SK-N-SH treated with all-trans-retinoic acid at 6 μM for 48 hours (cell line): ENCODE measurements at regions not wholly inside any gene's neighbourhood (a gene's known extent, or its start where the extent isn't known, plus 50 kb on each side); places are given as distances from the start of the nearest gene placed in this dataset.

Source experiments
- ATAC-seq: fragments of 200-7000 bp; cut with Tn5 transposase; 3 replicates; pipeline ENCODE4 v1.9.1; 2020; ENCODE audit warnings: mild to moderate bottlenecking, moderate library complexity
- ARNTL ChIP-seq: fragments of 450-650 bp; formaldehyde crosslinking; IDR thresholded peaks from 2 replicates; pipeline ENCODE4 v1.5.0; 2020; ENCODE audit warnings: low read depth, mild to moderate bottlenecking, moderate library complexity, borderline replicate concordance
- BACH2 ChIP-seq: fragments of 250-450 bp; sonication (Bioruptor Pico); IDR thresholded peaks from 2 replicates; pipeline ENCODE4 v1.9.0; 2021; ENCODE audit warnings: mild to moderate bottlenecking, borderline replicate concordance
- CSDC2 ChIP-seq: fragments of 250-450 bp; sonication (Bioruptor Pico); IDR thresholded peaks from 2 replicates; pipeline ENCODE4 v1.5.0; 2020; ENCODE audit warnings: mild to moderate bottlenecking, moderate library complexity
- CSRNP3 ChIP-seq: fragments of 250-450 bp; sonication (Bioruptor Pico); IDR thresholded peaks from 2 replicates; pipeline ENCODE4 v1.5.1; 2021; ENCODE audit warnings: mild to moderate bottlenecking, moderate library complexity
- ESRRG ChIP-seq: fragments of 250-450 bp; sonication (Bioruptor Pico); IDR thresholded peaks from 2 replicates; pipeline ENCODE4 v1.6.1; 2021; ENCODE audit warnings: mild to moderate bottlenecking
- GLIS3 ChIP-seq: fragments of 250-450 bp; sonication (Bioruptor Pico); IDR thresholded peaks from 2 replicates; pipeline ENCODE4 v1.5.0; 2020; ENCODE audit warnings: mild to moderate bottlenecking, moderate library complexity
- ISL1 ChIP-seq: fragments of 250-450 bp; sonication (Bioruptor Pico); IDR thresholded peaks from 2 replicates; pipeline ENCODE4 v2.1.2; 2022; ENCODE audit warnings: mild to moderate bottlenecking, moderate library complexity
- OSR1 ChIP-seq: fragments of 250-450 bp; sonication (Bioruptor Pico); IDR thresholded peaks from 2 replicates; pipeline ENCODE4 v1.8.0; 2022; ENCODE audit warnings: moderate library complexity, mild to moderate bottlenecking, inconsistent platforms
- PATZ1 ChIP-seq: fragments of 250-450 bp; sonication (Bioruptor Pico); IDR thresholded peaks from 2 replicates; pipeline ENCODE4 v1.8.0; 2020; ENCODE audit warnings: mild to moderate bottlenecking, moderate library complexity, borderline replicate concordance
- PPARA ChIP-seq: fragments of 250-450 bp; sonication (Bioruptor Pico); IDR thresholded peaks from 2 replicates; pipeline ENCODE4 v1.5.0; 2020; ENCODE audit warnings: mild to moderate bottlenecking, borderline replicate concordance
- RARB ChIP-seq: fragments of 250-450 bp; sonication (Bioruptor Pico); IDR thresholded peaks from 2 replicates; pipeline ENCODE4 v1.8.0; 2021; ENCODE audit warnings: mild to moderate bottlenecking, moderate library complexity
- SNAI2 ChIP-seq: fragments of 250-450 bp; sonication (Bioruptor Pico); IDR thresholded peaks from 2 replicates; pipeline ENCODE4 v1.5.0; 2020; ENCODE audit warnings: mild to moderate bottlenecking, moderate library complexity
- TCF4 ChIP-seq: fragments of 250-450 bp; sonication (Bioruptor Pico); IDR thresholded peaks from 2 replicates; pipeline ENCODE4 v1.8.0; 2021; ENCODE audit warnings: mild to moderate bottlenecking, moderate library complexity, borderline replicate concordance
- TOX ChIP-seq: fragments of 250-450 bp; sonication (Bioruptor Pico); IDR thresholded peaks from 2 replicates; pipeline ENCODE4 v1.8.0; 2021; ENCODE audit warnings: mild to moderate bottlenecking, moderate library complexity, borderline replicate concordance
- ZC3H10 ChIP-seq: fragments of 250-450 bp; sonication (Bioruptor Pico); IDR thresholded peaks from 2 replicates; pipeline ENCODE4 v1.5.1; 2021; ENCODE audit warnings: mild to moderate bottlenecking, moderate library complexity
- ZFP3 ChIP-seq: fragments of 250-450 bp; sonication (Bioruptor Pico); IDR thresholded peaks from 2 replicates; pipeline ENCODE4 v1.5.0; 2020; ENCODE audit warnings: mild to moderate bottlenecking, moderate library complexity
- ZFP30 ChIP-seq: fragments of 450-650 bp; formaldehyde crosslinking; IDR thresholded peaks from 2 replicates; pipeline ENCODE4 v1.5.0; 2022; ENCODE audit warnings: mild to moderate bottlenecking, moderate library complexity
- ZNF565 ChIP-seq: fragments of 450-650 bp; formaldehyde crosslinking; conservative IDR thresholded peaks from 2 replicates; pipeline ENCODE4 v1.5.0; 2020; ENCODE audit warnings: low read depth, mild to moderate bottlenecking, moderate library complexity
- ZNF70 ChIP-seq: fragments of 450-650 bp; formaldehyde crosslinking; IDR thresholded peaks from 2 replicates; pipeline ENCODE4 v1.5.0; 2020; ENCODE audit warnings: mild to moderate bottlenecking, moderate library complexity
- TF ChIP-seq, protein P1 (sequence below): fragments of 250-450 bp; sonication (Bioruptor Pico); IDR thresholded peaks from 2 replicates; pipeline ENCODE4 v1.5.0; 2020; ENCODE audit warnings: mild to moderate bottlenecking, moderate library complexity
- TF ChIP-seq, protein P2 (sequence below): fragments of 250-450 bp; sonication (Bioruptor Pico); IDR thresholded peaks from 2 replicates; pipeline ENCODE4 v1.8.0; 2021; ENCODE audit warnings: low read depth, mild to moderate bottlenecking, moderate library complexity, borderline replicate concordance
- TF ChIP-seq, protein P3 (sequence below): fragments of 250-450 bp; sonication (Bioruptor Pico); IDR thresholded peaks from 2 replicates; pipeline ENCODE4 v1.5.1; 2020; ENCODE audit warnings: low read depth, mild to moderate bottlenecking, moderate library complexity

DNA sequence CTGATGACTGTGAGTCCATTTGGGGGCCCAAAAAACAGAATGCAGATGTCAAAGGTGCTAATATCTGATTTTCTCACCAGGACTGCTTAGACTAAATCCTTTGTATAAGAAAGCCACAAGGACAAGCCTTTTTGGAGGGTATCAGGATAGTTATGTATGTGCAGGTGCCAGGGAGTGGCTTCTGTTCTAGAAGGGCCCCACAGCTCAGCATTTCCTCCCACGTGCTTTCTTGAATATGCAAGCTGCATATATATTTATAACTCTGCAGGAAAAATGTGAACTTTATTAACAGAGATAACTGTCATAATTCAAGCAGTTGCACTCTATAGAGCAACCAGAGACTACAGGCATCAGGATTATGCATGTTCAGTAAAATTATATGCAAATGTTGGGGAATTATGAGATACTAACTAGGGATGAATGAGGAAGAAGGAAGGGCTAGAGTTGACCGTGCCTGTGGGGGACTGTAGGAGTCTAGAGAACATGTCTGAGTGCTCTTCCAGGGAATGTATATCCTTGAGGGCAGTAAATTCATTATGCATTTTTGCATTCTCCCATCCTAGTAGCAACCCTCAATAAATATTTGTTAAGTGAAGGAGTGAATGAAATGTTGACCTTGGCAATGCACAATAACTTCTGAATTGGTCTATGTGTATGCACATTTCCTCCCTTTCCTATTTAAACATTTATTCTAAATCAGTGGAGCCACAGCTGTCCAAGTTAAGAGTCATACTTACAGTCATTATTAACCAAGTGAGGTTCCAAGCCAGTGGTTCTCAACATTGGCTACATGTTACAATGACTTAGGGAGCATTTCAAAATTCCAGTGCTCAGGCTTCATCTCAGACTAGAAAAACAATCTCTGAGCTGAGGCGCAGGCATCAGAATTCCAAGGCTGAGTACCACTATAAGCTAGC, 94.8 kb upstream of the ANKRD28 start:
- TF ChIP-seq ZNF70 (CRISPR knock-in tag) (no peak), GLIS3 (no peak), BACH2 (no peak), OSR1 (CRISPR knock-in tag) (no peak), ARNTL (no peak), ZNF565 (CRISPR knock-in tag) (no peak), ZC3H10 (CRISPR knock-in tag) (no peak), PPARA (CRISPR knock-in tag) (no peak), CSDC2 (CRISPR knock-in tag) (no peak), ZFP3 (CRISPR knock-in tag) (no peak), ZFP30 (CRISPR knock-in tag) (no peak), TOX (CRISPR knock-in tag) (no peak), TCF4 (CRISPR knock-in tag) (no peak), PATZ1 (CRISPR knock-in tag) (no peak)
- TF ChIP-seq, protein P1, sequence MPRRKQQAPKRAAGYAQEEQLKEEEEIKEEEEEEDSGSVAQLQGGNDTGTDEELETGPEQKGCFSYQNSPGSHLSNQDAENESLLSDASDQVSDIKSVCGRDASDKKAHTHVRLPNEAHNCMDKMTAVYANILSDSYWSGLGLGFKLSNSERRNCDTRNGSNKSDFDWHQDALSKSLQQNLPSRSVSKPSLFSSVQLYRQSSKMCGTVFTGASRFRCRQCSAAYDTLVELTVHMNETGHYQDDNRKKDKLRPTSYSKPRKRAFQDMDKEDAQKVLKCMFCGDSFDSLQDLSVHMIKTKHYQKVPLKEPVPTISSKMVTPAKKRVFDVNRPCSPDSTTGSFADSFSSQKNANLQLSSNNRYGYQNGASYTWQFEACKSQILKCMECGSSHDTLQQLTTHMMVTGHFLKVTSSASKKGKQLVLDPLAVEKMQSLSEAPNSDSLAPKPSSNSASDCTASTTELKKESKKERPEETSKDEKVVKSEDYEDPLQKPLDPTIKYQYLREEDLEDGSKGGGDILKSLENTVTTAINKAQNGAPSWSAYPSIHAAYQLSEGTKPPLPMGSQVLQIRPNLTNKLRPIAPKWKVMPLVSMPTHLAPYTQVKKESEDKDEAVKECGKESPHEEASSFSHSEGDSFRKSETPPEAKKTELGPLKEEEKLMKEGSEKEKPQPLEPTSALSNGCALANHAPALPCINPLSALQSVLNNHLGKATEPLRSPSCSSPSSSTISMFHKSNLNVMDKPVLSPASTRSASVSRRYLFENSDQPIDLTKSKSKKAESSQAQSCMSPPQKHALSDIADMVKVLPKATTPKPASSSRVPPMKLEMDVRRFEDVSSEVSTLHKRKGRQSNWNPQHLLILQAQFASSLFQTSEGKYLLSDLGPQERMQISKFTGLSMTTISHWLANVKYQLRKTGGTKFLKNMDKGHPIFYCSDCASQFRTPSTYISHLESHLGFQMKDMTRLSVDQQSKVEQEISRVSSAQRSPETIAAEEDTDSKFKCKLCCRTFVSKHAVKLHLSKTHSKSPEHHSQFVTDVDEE: no peak
- TF ChIP-seq, protein P2, sequence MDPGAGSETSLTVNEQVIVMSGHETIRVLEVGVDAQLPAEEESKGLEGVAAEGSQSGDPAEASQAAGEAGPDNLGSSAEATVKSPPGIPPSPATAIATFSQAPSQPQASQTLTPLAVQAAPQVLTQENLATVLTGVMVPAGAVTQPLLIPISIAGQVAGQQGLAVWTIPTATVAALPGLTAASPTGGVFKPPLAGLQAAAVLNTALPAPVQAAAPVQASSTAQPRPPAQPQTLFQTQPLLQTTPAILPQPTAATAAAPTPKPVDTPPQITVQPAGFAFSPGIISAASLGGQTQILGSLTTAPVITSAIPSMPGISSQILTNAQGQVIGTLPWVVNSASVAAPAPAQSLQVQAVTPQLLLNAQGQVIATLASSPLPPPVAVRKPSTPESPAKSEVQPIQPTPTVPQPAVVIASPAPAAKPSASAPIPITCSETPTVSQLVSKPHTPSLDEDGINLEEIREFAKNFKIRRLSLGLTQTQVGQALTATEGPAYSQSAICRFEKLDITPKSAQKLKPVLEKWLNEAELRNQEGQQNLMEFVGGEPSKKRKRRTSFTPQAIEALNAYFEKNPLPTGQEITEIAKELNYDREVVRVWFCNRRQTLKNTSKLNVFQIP (CRISPR knock-in tag): no peak
- no peak for ATAC-seq

- ATAC-seq: no peak
- no peak for TF ChIP-seq ZFP3 (CRISPR knock-in tag)
- TF ChIP-seq PPARA (CRISPR knock-in tag): no peak
- no peak for TF ChIP-seq ZFP30 (CRISPR knock-in tag)
- no peak for TF ChIP-seq ZNF70 (CRISPR knock-in tag)
- TF ChIP-seq, protein P2 (CRISPR knock-in tag): no peak
- no peak for TF ChIP-seq TOX (CRISPR knock-in tag)
- no peak for TF ChIP-seq CSDC2 (CRISPR knock-in tag)
- TF ChIP-seq, protein P1: no peak
- TF ChIP-seq ISL1 (CRISPR knock-in tag): no peak
- no peak for TF ChIP-seq ESRRG (CRISPR knock-in tag)
- TF ChIP-seq RARB (CRISPR knock-in tag): no peak
- no peak for TF ChIP-seq BACH2
- TF ChIP-seq OSR1 (CRISPR knock-in tag): no peak
- no peak for TF ChIP-seq CSRNP3 (CRISPR knock-in tag)
- TF ChIP-seq, protein P3, sequence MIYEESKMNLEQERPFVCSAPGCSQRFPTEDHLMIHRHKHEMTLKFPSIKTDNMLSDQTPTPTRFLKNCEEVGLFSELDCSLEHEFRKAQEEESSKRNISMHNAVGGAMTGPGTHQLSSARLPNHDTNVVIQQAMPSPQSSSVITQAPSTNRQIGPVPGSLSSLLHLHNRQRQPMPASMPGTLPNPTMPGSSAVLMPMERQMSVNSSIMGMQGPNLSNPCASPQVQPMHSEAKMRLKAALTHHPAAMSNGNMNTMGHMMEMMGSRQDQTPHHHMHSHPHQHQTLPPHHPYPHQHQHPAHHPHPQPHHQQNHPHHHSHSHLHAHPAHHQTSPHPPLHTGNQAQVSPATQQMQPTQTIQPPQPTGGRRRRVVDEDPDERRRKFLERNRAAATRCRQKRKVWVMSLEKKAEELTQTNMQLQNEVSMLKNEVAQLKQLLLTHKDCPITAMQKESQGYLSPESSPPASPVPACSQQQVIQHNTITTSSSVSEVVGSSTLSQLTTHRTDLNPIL: no peak
- no peak for TF ChIP-seq GLIS3
- no peak for TF ChIP-seq SNAI2 (CRISPR knock-in tag)
- TF ChIP-seq PATZ1 (CRISPR knock-in tag): no peak
- TF ChIP-seq ZNF565 (CRISPR knock-in tag): no peak
Observed at GRCh38 chr3:15894382-15894781, 96.6 kb upstream of the ANKRD28 start.
